H9 (cell line): ENCODE measurements at regions not wholly inside any gene's neighbourhood (a gene's known extent, or its start where the extent isn't known, plus 50 kb on each side); places are given as distances from the start of the nearest gene placed in this dataset.

Experiments used
- DNase-seq: peaks from one replicate; pipeline ENCODE4 v3.0.0-alpha.2; 2017
- H2AFZ ChIP-seq: one replicate; pipeline ENCODE4 v1.6.1; 2013; ENCODE audit warnings: mild to moderate bottlenecking, low read length, control low read depth, moderate library complexity
- H2AK5ac ChIP-seq: 2 replicates; pipeline ENCODE4 v1.6.1; 2013; ENCODE audit warnings: low read length, control low read depth, mixed read lengths; ENCODE audit not compliant: insufficient read length
- H2BK120ac ChIP-seq: one replicate; pipeline ENCODE4 v1.6.1; 2013; ENCODE audit warnings: low read depth, mild to moderate bottlenecking, low read length, control low read depth, inconsistent platforms; ENCODE audit not compliant: poor library complexity, severe bottlenecking
- H2BK12ac ChIP-seq: 2 replicates; pipeline ENCODE4 v1.6.1; 2013; ENCODE audit warnings: low read length, control low read depth, mixed read lengths, low read depth; ENCODE audit not compliant: insufficient read length
- H2BK15ac ChIP-seq: 2 replicates; pipeline ENCODE4 v1.6.1; 2013; ENCODE audit warnings: low read depth, low read length, control low read depth
- H2BK20ac ChIP-seq: one replicate; pipeline ENCODE4 v1.6.1; 2013; ENCODE audit warnings: low read depth, mild to moderate bottlenecking, low read length, control low read depth, inconsistent platforms; ENCODE audit not compliant: poor library complexity, severe bottlenecking
- H2BK5ac ChIP-seq: 2 replicates; pipeline ENCODE4 v1.6.1; 2013; ENCODE audit warnings: low read length, control low read depth, mixed read lengths; ENCODE audit not compliant: insufficient read length
- H3K14ac ChIP-seq: 2 replicates; pipeline ENCODE4 v1.6.1; 2013; ENCODE audit warnings: low read length, control low read depth; ENCODE audit not compliant: insufficient read depth
- H3K18ac ChIP-seq: 2 replicates; pipeline ENCODE4 v1.6.1; 2013; ENCODE audit warnings: low read depth, mild to moderate bottlenecking, mixed read lengths, low read length, control low read depth; ENCODE audit not compliant: insufficient read length
- H3K23ac ChIP-seq: 2 replicates; pipeline ENCODE4 v1.6.1; 2013; ENCODE audit warnings: low read length, control low read depth, mixed read lengths, low read depth; ENCODE audit not compliant: insufficient read length
- H3K23me2 ChIP-seq: 2 replicates; pipeline ENCODE4 v1.6.1; 2013; ENCODE audit warnings: low read depth, mild to moderate bottlenecking, mixed read lengths, low read length, control low read depth; ENCODE audit not compliant: insufficient read length, poor library complexity, severe bottlenecking
- H3K27ac ChIP-seq: 2 replicates; pipeline ENCODE4 v1.5.1; 2013; ENCODE audit warnings: low read length, control low read depth, mixed read lengths, low read depth; ENCODE audit not compliant: insufficient read length
- H3K27me3 ChIP-seq: 2 replicates; pipeline ENCODE4 v1.6.1; 2013; ENCODE audit warnings: low read length, control low read depth, inconsistent platforms; ENCODE audit not compliant: insufficient read depth
- H3K4ac ChIP-seq: 2 replicates; pipeline ENCODE4 v1.6.1; 2013; ENCODE audit warnings: low read depth, mild to moderate bottlenecking, control low read depth, inconsistent platforms, low read length, moderate library complexity
- H3K4me1 ChIP-seq: 2 replicates; pipeline ENCODE4 v1.6.1; 2013; ENCODE audit warnings: low read length, control low read depth, inconsistent platforms; ENCODE audit not compliant: insufficient read depth
- H3K4me2 ChIP-seq: 2 replicates; pipeline ENCODE4 v1.6.1; 2013; ENCODE audit warnings: low read length, control low read depth, mixed read lengths; ENCODE audit not compliant: insufficient read length, insufficient read depth
- H3K56ac ChIP-seq: 2 replicates; pipeline ENCODE4 v1.6.1; 2013; ENCODE audit warnings: low read depth, mild to moderate bottlenecking, mixed read lengths, low read length, control low read depth; ENCODE audit not compliant: insufficient read length
- H3K79me1 ChIP-seq: 2 replicates; pipeline ENCODE4 v1.6.1; 2013; ENCODE audit warnings: low read depth, mild to moderate bottlenecking, moderate library complexity, low read length, control low read depth, inconsistent platforms; ENCODE audit not compliant: insufficient read depth, poor library complexity, severe bottlenecking
- H3K79me2 ChIP-seq: 2 replicates; pipeline ENCODE4 v1.6.1; 2013; ENCODE audit warnings: low read length, control low read depth, inconsistent platforms; ENCODE audit not compliant: insufficient read depth
- H3K9ac ChIP-seq: 2 replicates; pipeline ENCODE4 v1.6.1; 2013; ENCODE audit warnings: low read length, control low read depth, mixed read lengths; ENCODE audit not compliant: insufficient read length; ENCODE audit errors: extremely low read depth
- H3K9me3 ChIP-seq: one replicate; pipeline ENCODE4 v1.6.1; 2013; ENCODE audit warnings: low read depth, low read length, inconsistent platforms; ENCODE audit not compliant: control insufficient read depth
- H3T11ph ChIP-seq: one replicate; pipeline ENCODE4 v1.6.1; 2013; ENCODE audit warnings: mild to moderate bottlenecking, low read length, control low read depth, inconsistent platforms
- H4K20me1 ChIP-seq: one replicate; pipeline ENCODE4 v1.6.1; 2013; ENCODE audit not compliant: control insufficient read depth, insufficient read length, insufficient read depth
- H4K5ac ChIP-seq: 2 replicates; pipeline ENCODE4 v1.6.1; 2013; ENCODE audit warnings: low read depth, mild to moderate bottlenecking, mixed read lengths, low read length, control low read depth; ENCODE audit not compliant: insufficient read length
- H4K8ac ChIP-seq: replicated peaks from 2 replicates; pipeline ENCODE4 v1.6.1; 2013; ENCODE audit warnings: low read length, control low read depth, mixed read lengths, low read depth; ENCODE audit not compliant: insufficient read length
- H4K91ac ChIP-seq: 2 replicates; pipeline ENCODE4 v1.6.1; 2013; ENCODE audit warnings: low read depth, mild to moderate bottlenecking, moderate library complexity, mixed read lengths, low read length, control low read depth; ENCODE audit not compliant: insufficient read length
- H3K27ac Mint-ChIP-seq, 3 experiments: 2 replicates in 2 of 3; 3 replicates in 1 of 3; pipeline ENCODE4 v1.8.0; 2020 to 2021; ENCODE audit warnings: mixed read lengths in 3 of 3, mild to moderate bottlenecking in 1 of 3, moderate library complexity in 1 of 3
- H3K27me3 Mint-ChIP-seq: 2 replicates; pipeline ENCODE4 v1.8.0; 2021; ENCODE audit warnings: low read depth, mild to moderate bottlenecking, moderate library complexity, mixed read lengths
- H3K36me3 Mint-ChIP-seq, 3 experiments: 2 replicates in 2 of 3; 3 replicates in 1 of 3; pipeline ENCODE4 v1.8.0; 2020 to 2021; ENCODE audit warnings: low read depth in 3 of 3, mixed read lengths in 3 of 3; ENCODE audit not compliant: insufficient read depth in 1 of 3
- H3K4me1 Mint-ChIP-seq, 2 experiments: 2 replicates each; pipeline ENCODE4 v1.8.0; 2020; ENCODE audit warnings: mixed read lengths in 2 of 2
- H3K4me3 Mint-ChIP-seq, 2 experiments: 2 replicates in 1 of 2; 3 replicates in 1 of 2; pipeline ENCODE4 v1.8.0; 2020 to 2021; ENCODE audit warnings: mild to moderate bottlenecking in 2 of 2, mixed read lengths in 2 of 2, moderate library complexity in 1 of 2
- H3K9me3 Mint-ChIP-seq, 2 experiments: 2 replicates in 1 of 2; 3 replicates in 1 of 2; pipeline ENCODE4 v1.8.0; 2020; ENCODE audit warnings: mild to moderate bottlenecking in 2 of 2, mixed read lengths in 2 of 2, moderate library complexity in 1 of 2
- CTCF ChIP-seq: fragments of 200-600 bp; sonication (generic); conservative IDR thresholded peaks from 3 replicates; pipeline ENCODE4 v1.8.0; 2021; ENCODE audit warnings: antibody characterized with exemption, mild to moderate bottlenecking
- WGBS: extraction: QIAGEN DNeasy Blood & Tissue Kit; methylation state at CpG from one replicate; pipeline ENCODE4 v1.1.7; 2013; ENCODE audit warnings: missing lambda C conversion rate, low lambda C conversion rate, mixed read lengths; ENCODE audit not compliant: insufficient read length; ENCODE audit errors: extremely low coverage; 5-methylcytosine and 5-hydroxymethylcytosine counted together

GRCh38 chr21:34221331-34222030 is 142.3 kb upstream of the KCNE2 start:
- Histone ChIP-seq H2BK20ac (no peak overlapping the region), H2AFZ (no peak overlapping the region), H3K23me2 (no peaks in the 10 kb centered on the region), H3K4me1 (no peaks in the 10 kb centered on the region), H4K20me1 (no peaks in the 10 kb centered on the region), H3K27me3 (no peaks in the 10 kb centered on the region), H2BK12ac (no peak overlapping the region), H3K9ac (no peak overlapping the region), H2AK5ac (no peak overlapping the region), H2BK15ac (no peak overlapping the region), H3K56ac (no peak overlapping the region), H3K79me2 (no peaks in the 10 kb centered on the region), H4K91ac (no peak overlapping the region), H3K4ac (no peak overlapping the region), H3K79me1 (no peaks in the 10 kb centered on the region), H3K18ac (no peak overlapping the region), H2BK5ac (no peak overlapping the region), H3K27ac (no peak overlapping the region), H4K5ac (no peak overlapping the region), H4K8ac (no peak overlapping the region), H3K14ac (0 out of 2 replicates have a peak overlapping the region, but pooled peaks have one; percentile 24), H3K9me3 (no peaks in the 10 kb centered on the region), H3K4me2 (no peak overlapping the region), H2BK120ac (no peak overlapping the region), H3T11ph (no peak overlapping the region), H3K23ac (no peak overlapping the region)
- Mint-ChIP-seq H3K36me3 (peaks cover 0 to 2% (median 0%) of the 10 kb centered on the region in 3 experiments; a peak in 2 of 7 replicates), H3K4me3 (no peak overlapping the region), H3K27me3 (no peaks in the 10 kb centered on the region), H3K9me3 (no peaks in the 10 kb centered on the region; a peak in 1 of 5 replicates), H3K4me1 (peaks cover 12 to 13% of the 10 kb centered on the region in 2 experiments), H3K27ac (no peak overlapping the region)
- WGBS = no CpG with 5 or more reads among the region's 11 CpGs
- DNase-seq = no peak
- TF ChIP-seq CTCF = no peak
